Vagina (tissue), 2 donors: ENCODE measurements at regions not wholly inside any gene's neighbourhood (a gene's known extent, or its start where the extent isn't known, plus 50 kb on each side); places are given as distances from the start of the nearest gene placed in this dataset.

Experiments
- CTCF ChIP-seq, 3 experiments: fragments of 450-650 bp in 2 of 3; fragments of 200-600 bp in 1 of 3; sonication (generic) in 1 of 3; IDR thresholded peaks; one replicate each; pipeline ENCODE4 v1.5.1; 2017 to 2019; ENCODE audit warnings: antibody characterized with exemption in 3 of 3, mild to moderate bottlenecking in 2 of 3, moderate library complexity in 2 of 3
- POLR2A ChIP-seq, 2 donors: fragments of 450-650 bp; IDR thresholded peaks; one replicate each; pipeline ENCODE4 v1.6.1; 2017; ENCODE audit warnings: antibody characterized with exemption in 2 of 2, mild to moderate bottlenecking in 2 of 2, moderate library complexity in 2 of 2
- POLR2AphosphoS5 ChIP-seq, 2 donors: sonication (generic); formaldehyde crosslinking; IDR thresholded peaks; one replicate each; pipeline ENCODE4 v1.9.0; 2017; ENCODE audit warnings: antibody characterized with exemption in 2 of 2, mild to moderate bottlenecking in 2 of 2, low read depth in 1 of 2; ENCODE audit not compliant: insufficient read depth in 1 of 2

- no peak for TF ChIP-seq POLR2A (IDR thresholded peaks at IDR 0.05)
- TF ChIP-seq CTCF (IDR thresholded peaks at IDR 0.05) = no peak
- TF ChIP-seq POLR2AphosphoS5 (IDR thresholded peaks at IDR 0.05; ENCODE audit: insufficient read depth in 1 of 2, low read depth in 1 of 2) = no peak
These were observed 356.6 kb downstream of the BMP2 start for GRCh38 chr20:7124120-7124519.
